ENCODE measurements at regions not wholly inside any gene's neighbourhood (a gene's known extent, or its start where the extent isn't known, plus 50 kb on each side); places are given as distances from the start of the nearest gene placed in this dataset.

DNA sequence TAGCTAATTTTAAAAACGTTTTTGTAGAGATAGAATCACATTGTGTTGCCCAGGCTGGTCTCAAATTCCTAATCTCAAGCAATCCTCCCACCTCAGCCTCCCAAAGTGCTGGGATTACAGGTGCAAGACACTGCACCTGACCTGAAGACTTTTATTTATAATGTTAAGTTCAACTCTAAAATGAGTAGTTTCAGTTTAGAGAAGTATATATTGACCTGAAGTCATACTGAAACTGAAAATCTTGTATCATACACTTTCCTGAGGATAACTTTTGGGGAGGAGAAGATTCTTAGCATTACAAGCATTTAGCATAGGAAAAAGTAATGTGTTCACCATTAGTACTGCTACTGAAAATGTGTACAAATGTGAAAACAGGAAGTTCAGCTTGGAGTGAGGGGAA, 249.3 kb downstream of the CASP12 start:
- TF ChIP-seq CREB1 (IDR thresholded peaks at IDR 0.05) (no peak), CREB1 (CRISPR knock-in tag; IDR thresholded peaks at IDR 0.05) (no peak), NPAS2 (CRISPR knock-in tag; IDR thresholded peaks at IDR 0.05; ENCODE audit: borderline replicate concordance) (no peak), ZNF367 (CRISPR knock-in tag; IDR thresholded peaks at IDR 0.05; ENCODE audit: borderline replicate concordance) (no peak), THAP8 (CRISPR knock-in tag; IDR thresholded peaks at IDR 0.05; ENCODE audit: borderline replicate concordance) (no peak), TSC22D2 (CRISPR knock-in tag; IDR thresholded peaks at IDR 0.05; ENCODE audit: borderline replicate concordance) (no peak), SOX6 (IDR thresholded peaks at IDR 0.05) (no peak), SOX6 (CRISPR knock-in tag; IDR thresholded peaks at IDR 0.05) (no peak), FOXA1 (IDR thresholded peaks at IDR 0.05) (no peak), FOXA1 (CRISPR knock-in tag; IDR thresholded peaks at IDR 0.05) (no peak), ETV6 (CRISPR knock-in tag; conservative IDR thresholded peaks at IDR 0.05) (no peak), PHF21A (CRISPR knock-in tag; IDR thresholded peaks at IDR 0.05) (no peak), ATF1 (CRISPR knock-in tag; IDR thresholded peaks at IDR 0.05) (no peak), PBX3 (CRISPR knock-in tag; IDR thresholded peaks at IDR 0.05; ENCODE audit: borderline replicate concordance) (no peak)
- TF ChIP-seq, protein P1, sequence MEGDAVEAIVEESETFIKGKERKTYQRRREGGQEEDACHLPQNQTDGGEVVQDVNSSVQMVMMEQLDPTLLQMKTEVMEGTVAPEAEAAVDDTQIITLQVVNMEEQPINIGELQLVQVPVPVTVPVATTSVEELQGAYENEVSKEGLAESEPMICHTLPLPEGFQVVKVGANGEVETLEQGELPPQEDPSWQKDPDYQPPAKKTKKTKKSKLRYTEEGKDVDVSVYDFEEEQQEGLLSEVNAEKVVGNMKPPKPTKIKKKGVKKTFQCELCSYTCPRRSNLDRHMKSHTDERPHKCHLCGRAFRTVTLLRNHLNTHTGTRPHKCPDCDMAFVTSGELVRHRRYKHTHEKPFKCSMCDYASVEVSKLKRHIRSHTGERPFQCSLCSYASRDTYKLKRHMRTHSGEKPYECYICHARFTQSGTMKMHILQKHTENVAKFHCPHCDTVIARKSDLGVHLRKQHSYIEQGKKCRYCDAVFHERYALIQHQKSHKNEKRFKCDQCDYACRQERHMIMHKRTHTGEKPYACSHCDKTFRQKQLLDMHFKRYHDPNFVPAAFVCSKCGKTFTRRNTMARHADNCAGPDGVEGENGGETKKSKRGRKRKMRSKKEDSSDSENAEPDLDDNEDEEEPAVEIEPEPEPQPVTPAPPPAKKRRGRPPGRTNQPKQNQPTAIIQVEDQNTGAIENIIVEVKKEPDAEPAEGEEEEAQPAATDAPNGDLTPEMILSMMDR (CRISPR knock-in tag; IDR thresholded peaks at IDR 0.05): no peak
- TF ChIP-seq, protein P2, sequence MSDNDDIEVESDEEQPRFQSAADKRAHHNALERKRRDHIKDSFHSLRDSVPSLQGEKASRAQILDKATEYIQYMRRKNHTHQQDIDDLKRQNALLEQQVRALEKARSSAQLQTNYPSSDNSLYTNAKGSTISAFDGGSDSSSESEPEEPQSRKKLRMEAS (IDR thresholded peaks at IDR 0.05): no peak
- TF ChIP-seq, protein P3, sequence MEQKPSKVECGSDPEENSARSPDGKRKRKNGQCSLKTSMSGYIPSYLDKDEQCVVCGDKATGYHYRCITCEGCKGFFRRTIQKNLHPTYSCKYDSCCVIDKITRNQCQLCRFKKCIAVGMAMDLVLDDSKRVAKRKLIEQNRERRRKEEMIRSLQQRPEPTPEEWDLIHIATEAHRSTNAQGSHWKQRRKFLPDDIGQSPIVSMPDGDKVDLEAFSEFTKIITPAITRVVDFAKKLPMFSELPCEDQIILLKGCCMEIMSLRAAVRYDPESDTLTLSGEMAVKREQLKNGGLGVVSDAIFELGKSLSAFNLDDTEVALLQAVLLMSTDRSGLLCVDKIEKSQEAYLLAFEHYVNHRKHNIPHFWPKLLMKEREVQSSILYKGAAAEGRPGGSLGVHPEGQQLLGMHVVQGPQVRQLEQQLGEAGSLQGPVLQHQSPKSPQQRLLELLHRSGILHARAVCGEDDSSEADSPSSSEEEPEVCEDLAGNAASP (CRISPR knock-in tag; IDR thresholded peaks at IDR 0.05; ENCODE audit: borderline replicate concordance): no peak
